ENCODE measurements at regions not wholly inside any gene's neighbourhood (a gene's known extent, or its start where the extent isn't known, plus 50 kb on each side); places are given as distances from the start of the nearest gene placed in this dataset.

GRCh38 chr3:177530908-177531307 lies 333.6 kb upstream of the TBL1XR1 start:
- no peak for DNase-seq (ENCODE audit: low spot score)

GRCh38 chr3:177536873-177537272 lies 339.6 kb upstream of the TBL1XR1 start:
- DNase-seq (ENCODE audit: low spot score) = no peak

- no peak for DNase-seq (ENCODE audit: low spot score)
These were observed 340.3 kb upstream of the TBL1XR1 start for GRCh38 chr3:177537612-177538011.

GRCh38 chr3:177538048-177538749 lies 340.9 kb upstream of the TBL1XR1 start:
- DNase-seq (ENCODE audit: low spot score) = no peak

- no peak for DNase-seq (ENCODE audit: low spot score)
These were observed 341.8 kb upstream of the TBL1XR1 start for GRCh38 chr3:177538750-177539730.

- no peak for DNase-seq (ENCODE audit: low spot score)
These were observed 344.3 kb upstream of the TBL1XR1 start for GRCh38 chr3:177541541-177541940.

GRCh38 chr3:177545964-177546363 lies 348.7 kb upstream of the TBL1XR1 start:
- no peak for DNase-seq (ENCODE audit: low spot score)

- no peak for DNase-seq (ENCODE audit: low spot score)
These were observed 350.5 kb upstream of the TBL1XR1 start for GRCh38 chr3:177547711-177548350.

- DNase-seq (ENCODE audit: low spot score) = no peak
These were observed 353.4 kb upstream of the TBL1XR1 start for GRCh38 chr3:177550667-177551066.

GRCh38 chr3:177551431-177551836 lies 354.2 kb upstream of the TBL1XR1 start:
- no peak for DNase-seq (ENCODE audit: low spot score)

- no peak for DNase-seq (ENCODE audit: low spot score)
These were observed 354.8 kb upstream of the TBL1XR1 start for GRCh38 chr3:177552051-177552450.

- DNase-seq (ENCODE audit: low spot score) = no peak
These were observed 355.7 kb upstream of the TBL1XR1 start for GRCh38 chr3:177553012-177553411.

- DNase-seq (ENCODE audit: low spot score) = no peak
These were observed 356.3 kb upstream of the TBL1XR1 start for GRCh38 chr3:177553579-177553978.

- peak; percentile 71 for DNase-seq (ENCODE audit: low spot score)
These were observed 357.8 kb upstream of the TBL1XR1 start for GRCh38 chr3:177554895-177555759.

- DNase-seq (ENCODE audit: low spot score) = no peak
These were observed 360.3 kb upstream of the TBL1XR1 start for GRCh38 chr3:177557548-177557947.

GRCh38 chr3:177561365-177561764 lies 364.1 kb upstream of the TBL1XR1 start:
- no peak for DNase-seq (ENCODE audit: low spot score)

GRCh38 chr3:177561769-177562392 lies 364.6 kb upstream of the TBL1XR1 start:
- DNase-seq (ENCODE audit: low spot score) = no peak

GRCh38 chr3:177563243-177563780 lies 366.0 kb upstream of the TBL1XR1 start:
- no peak for DNase-seq (ENCODE audit: low spot score)

- no peak for DNase-seq (ENCODE audit: low spot score)
These were observed 366.5 kb upstream of the TBL1XR1 start for GRCh38 chr3:177563792-177564191.

- no peak for DNase-seq (ENCODE audit: low spot score)
These were observed 368.7 kb upstream of the TBL1XR1 start for GRCh38 chr3:177565981-177566380.

GRCh38 chr3:177567833-177568232 lies 370.6 kb upstream of the TBL1XR1 start:
- no peak for DNase-seq (ENCODE audit: low spot score)
